Upper lobe of left lung (tissue), 6 donors: ENCODE measurements at regions not wholly inside any gene's neighbourhood (a gene's known extent, or its start where the extent isn't known, plus 50 kb on each side); places are given as distances from the start of the nearest gene placed in this dataset.

ENCODE experiments used
- ATAC-seq, 2 donors: fragments of 200-7000 bp; cut with Tn5 transposase; one replicate each; pipeline ENCODE4 v1.9.1; 2022; ENCODE audit warnings: mild to moderate bottlenecking in 2 of 2, moderate library complexity in 2 of 2; ENCODE audit not compliant: low FRiP score in 2 of 2
- DNase-seq, 2 donors: peaks; one replicate each; pipeline ENCODE4 v3.0.0-alpha.2; 2019 to 2020
- H3K27ac ChIP-seq, 4 donors: fragments of 200-600 bp; sonication (generic); one replicate each; pipeline ENCODE4 v1.5.1; 2016 to 2019
- H3K27me3 ChIP-seq, 4 donors: fragments of 200-600 bp; sonication (generic); one replicate each; pipeline ENCODE4 v1.5.1; 2017 to 2019
- H3K36me3 ChIP-seq, 4 donors: fragments of 200-600 bp; sonication (generic); one replicate each; pipeline ENCODE4 v1.5.1; 2016 to 2019
- H3K4me1 ChIP-seq, 4 donors: fragments of 200-600 bp; sonication (generic); one replicate each; pipeline ENCODE4 v1.5.1; 2018 to 2019
- H3K4me3 ChIP-seq, 4 donors: fragments of 200-600 bp; sonication (generic); one replicate each; pipeline ENCODE4 v1.5.1; 2017 to 2019; ENCODE audit warnings: mild to moderate bottlenecking in 2 of 4, moderate library complexity in 1 of 4
- H3K9me3 ChIP-seq, 4 donors: fragments of 200-600 bp; sonication (generic); one replicate each; pipeline ENCODE4 v1.5.1; 2018 to 2019
- EP300 ChIP-seq, 4 donors: sonication (generic); formaldehyde crosslinking; IDR thresholded peaks; one replicate each; pipeline ENCODE4 v1.5.1; 2017; ENCODE audit warnings: antibody characterized with exemption in 4 of 4, control low read depth in 2 of 4
- POLR2A ChIP-seq, 4 donors: fragments of 450-650 bp; IDR thresholded peaks; one replicate each; pipeline ENCODE4 v1.5.1; 2016 to 2017; ENCODE audit warnings: antibody characterized with exemption in 4 of 4, mild to moderate bottlenecking in 2 of 4
- POLR2AphosphoS5 ChIP-seq, 2 donors: sonication (generic); formaldehyde crosslinking; IDR thresholded peaks; one replicate each; pipeline ENCODE4 v1.5.1; 2017; ENCODE audit warnings: antibody characterized with exemption in 2 of 2
- WGBS, 2 donors: methylation state at CpG; one replicate each; pipeline ENCODE4 v1.1.5; 2017 to 2018; 5-methylcytosine and 5-hydroxymethylcytosine counted together
- TF ChIP-seq, protein P1 (sequence below), 6 experiments: fragments of 450-650 bp in 4 of 6; fragments of 200-600 bp in 2 of 6; sonication (generic) in 2 of 6; IDR thresholded peaks; one replicate each; pipeline ENCODE4 v1.5.1; 2016 to 2019; ENCODE audit warnings: antibody characterized with exemption in 6 of 6
- donor health status: DM: no; HTN: no; CAD: no; lungs with moderate emphysema.
- donor health status: DM: no; HTN: yes; CAD: no; lungs with severe emphysema.

GRCh38 chr14:86613126-86613525, 1083.2 kb downstream of the FLRT2 start:
- TF ChIP-seq, protein P1, sequence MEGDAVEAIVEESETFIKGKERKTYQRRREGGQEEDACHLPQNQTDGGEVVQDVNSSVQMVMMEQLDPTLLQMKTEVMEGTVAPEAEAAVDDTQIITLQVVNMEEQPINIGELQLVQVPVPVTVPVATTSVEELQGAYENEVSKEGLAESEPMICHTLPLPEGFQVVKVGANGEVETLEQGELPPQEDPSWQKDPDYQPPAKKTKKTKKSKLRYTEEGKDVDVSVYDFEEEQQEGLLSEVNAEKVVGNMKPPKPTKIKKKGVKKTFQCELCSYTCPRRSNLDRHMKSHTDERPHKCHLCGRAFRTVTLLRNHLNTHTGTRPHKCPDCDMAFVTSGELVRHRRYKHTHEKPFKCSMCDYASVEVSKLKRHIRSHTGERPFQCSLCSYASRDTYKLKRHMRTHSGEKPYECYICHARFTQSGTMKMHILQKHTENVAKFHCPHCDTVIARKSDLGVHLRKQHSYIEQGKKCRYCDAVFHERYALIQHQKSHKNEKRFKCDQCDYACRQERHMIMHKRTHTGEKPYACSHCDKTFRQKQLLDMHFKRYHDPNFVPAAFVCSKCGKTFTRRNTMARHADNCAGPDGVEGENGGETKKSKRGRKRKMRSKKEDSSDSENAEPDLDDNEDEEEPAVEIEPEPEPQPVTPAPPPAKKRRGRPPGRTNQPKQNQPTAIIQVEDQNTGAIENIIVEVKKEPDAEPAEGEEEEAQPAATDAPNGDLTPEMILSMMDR (IDR thresholded peaks at IDR 0.05) = no peak
- TF ChIP-seq POLR2AphosphoS5 (IDR thresholded peaks at IDR 0.05) = no peak
- no peak for TF ChIP-seq POLR2A (IDR thresholded peaks at IDR 0.05)
- WGBS, 2 donors = 80 to 87% methylated on average over 3 of the region's 3 CpGs
- Histone ChIP-seq H3K4me3 (no peak overlapping the region), H3K27me3 (no peaks in the 10 kb centered on the region), H3K27ac (no peak overlapping the region), H3K9me3 (no peaks in the 10 kb centered on the region), H3K36me3 (no peaks in the 10 kb centered on the region), H3K4me1 (no peaks in the 10 kb centered on the region)
- ATAC-seq (no peak), DNase-seq (no peak)

DNA sequence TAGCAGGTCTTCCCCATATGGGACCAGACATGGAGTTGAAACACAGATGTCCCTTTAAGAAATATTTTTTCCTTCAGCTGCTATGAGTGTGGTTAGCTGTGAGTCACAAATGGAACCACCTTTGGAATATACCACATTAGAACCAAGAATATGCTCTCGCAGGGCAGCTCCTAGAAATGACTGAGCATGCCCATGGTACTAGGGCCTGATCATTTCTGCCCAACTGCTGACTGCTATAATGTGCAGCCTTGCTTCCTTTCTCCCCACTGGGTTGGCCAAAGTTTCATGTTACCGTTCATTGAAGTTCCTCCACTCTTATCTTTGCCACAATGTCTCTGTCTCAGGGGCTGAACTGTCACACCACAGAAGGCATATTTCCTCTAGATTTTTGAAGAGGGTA, 1074.6 kb downstream of the FLRT2 start:
- Histone ChIP-seq H3K27ac (no peak overlapping the region), H3K4me3 (no peak overlapping the region), H3K4me1 (no peaks in the 10 kb centered on the region), H3K9me3 (no peaks in the 10 kb centered on the region), H3K27me3 (no peaks in the 10 kb centered on the region), H3K36me3 (no peaks in the 10 kb centered on the region)
- WGBS, 2 donors = 76 to 78% methylated on average over 2 of the region's 2 CpGs
- TF ChIP-seq, protein P1 (IDR thresholded peaks at IDR 0.05) = no peak
- no peak for TF ChIP-seq EP300 (IDR thresholded peaks at IDR 0.05)
- TF ChIP-seq POLR2A (IDR thresholded peaks at IDR 0.05) = no peak
- TF ChIP-seq POLR2AphosphoS5 (IDR thresholded peaks at IDR 0.05) = no peak
- ATAC-seq (no peak), DNase-seq (no peak)

- ATAC-seq (no peak), DNase-seq (no peak)
- Histone ChIP-seq H3K4me1 (no peaks in the 10 kb centered on the region), H3K9me3 (no peaks in the 10 kb centered on the region), H3K27me3 (no peaks in the 10 kb centered on the region), H3K4me3 (no peak overlapping the region), H3K36me3 (no peaks in the 10 kb centered on the region), H3K27ac (no peak overlapping the region)
- WGBS, 2 donors = 78 to 80% methylated on average over 3 of the region's 3 CpGs
- no peak for TF ChIP-seq EP300 (IDR thresholded peaks at IDR 0.05)
- no peak for TF ChIP-seq POLR2A (IDR thresholded peaks at IDR 0.05)
- TF ChIP-seq, protein P1 (IDR thresholded peaks at IDR 0.05) = no peak
- TF ChIP-seq POLR2AphosphoS5 (IDR thresholded peaks at IDR 0.05) = no peak
Observed at GRCh38 chr14:86602263-86602662, 1072.3 kb downstream of the FLRT2 start.

- H3K36me3 ChIP-seq = no peaks in the 10 kb centered on the region
- TF ChIP-seq POLR2AphosphoS5 (IDR thresholded peaks at IDR 0.05) (no peak), POLR2A (IDR thresholded peaks at IDR 0.05) (no peak), EP300 (IDR thresholded peaks at IDR 0.05) (no peak)
- TF ChIP-seq, protein P1 (IDR thresholded peaks at IDR 0.05) = no peak
- DNase-seq = no peak
- H3K27ac ChIP-seq = no peak overlapping the region
- 95 to 100% methylated on average over 2 of the region's 2 CpGs for WGBS, 2 donors
- H3K9me3 ChIP-seq = no peaks in the 10 kb centered on the region
- H3K4me3 ChIP-seq = no peak overlapping the region
- no peak for ATAC-seq
- H3K27me3 ChIP-seq = no peaks in the 10 kb centered on the region
- H3K4me1 ChIP-seq = no peaks in the 10 kb centered on the region
Observed at GRCh38 chr14:86601813-86602212, 1071.9 kb downstream of the FLRT2 start.

DNA sequence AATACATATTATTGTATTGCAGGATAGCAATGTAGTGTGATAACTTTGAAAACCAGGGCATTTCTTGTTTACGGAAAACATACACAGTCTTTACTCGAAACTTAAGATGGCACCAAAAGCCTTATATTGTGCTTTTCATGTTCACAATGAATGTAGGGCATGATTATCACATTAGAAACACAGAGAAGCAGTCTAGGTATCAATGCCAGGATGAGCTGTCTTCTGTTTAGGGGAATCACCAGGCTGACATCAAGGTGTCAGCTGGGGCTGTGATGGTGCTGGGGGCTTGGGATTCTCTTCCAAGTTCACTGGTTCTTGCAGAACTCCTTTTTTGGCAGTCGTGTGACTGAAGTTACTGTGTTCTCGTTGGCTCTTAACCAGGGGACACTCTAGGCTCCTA, 1067.3 kb downstream of the FLRT2 start:
- TF ChIP-seq POLR2A (IDR thresholded peaks at IDR 0.05) = no peak
- no peak for TF ChIP-seq EP300 (IDR thresholded peaks at IDR 0.05)
- no peak for TF ChIP-seq POLR2AphosphoS5 (IDR thresholded peaks at IDR 0.05)
- TF ChIP-seq, protein P1 (IDR thresholded peaks at IDR 0.05) = no peak
- H3K4me1 ChIP-seq = no peaks in the 10 kb centered on the region
- no peaks in the 10 kb centered on the region for H3K36me3 ChIP-seq
- 79 to 82% methylated on average over 4 of the region's 4 CpGs for WGBS, 2 donors
- no peak overlapping the region for H3K27ac ChIP-seq
- no peak for ATAC-seq
- H3K4me3 ChIP-seq = no peak overlapping the region
- no peaks in the 10 kb centered on the region for H3K27me3 ChIP-seq
- no peaks in the 10 kb centered on the region for H3K9me3 ChIP-seq
- no peak for DNase-seq
